Nephron progenitor cell (in vitro differentiated cells): ENCODE measurements at regions not wholly inside any gene's neighbourhood (a gene's known extent, or its start where the extent isn't known, plus 50 kb on each side); places are given as distances from the start of the nearest gene placed in this dataset.

ENCODE experiments used
- DNase-seq: peaks from one replicate; pipeline ENCODE4 v3.0.0; 2021
- H3K27ac Mint-ChIP-seq: 2 replicates; pipeline ENCODE4 v1.8.0; 2021; ENCODE audit warnings: mild to moderate bottlenecking, moderate library complexity, mixed read lengths
- H3K27me3 Mint-ChIP-seq: 2 replicates; pipeline ENCODE4 v1.8.0; 2021; ENCODE audit warnings: mild to moderate bottlenecking, low read depth, mixed read lengths; ENCODE audit not compliant: poor library complexity
- H3K36me3 Mint-ChIP-seq: 2 replicates; pipeline ENCODE4 v1.8.0; 2021; ENCODE audit warnings: low read depth, mixed read lengths
- H3K4me1 Mint-ChIP-seq: 2 replicates; pipeline ENCODE4 v1.8.0; 2021; ENCODE audit warnings: mixed read lengths
- H3K4me3 Mint-ChIP-seq: 2 replicates; pipeline ENCODE4 v1.8.0; 2021; ENCODE audit warnings: mild to moderate bottlenecking, moderate library complexity, mixed read lengths
- H3K9me3 Mint-ChIP-seq: 2 replicates; pipeline ENCODE4 v1.8.0; 2021; ENCODE audit warnings: mild to moderate bottlenecking, moderate library complexity, mixed read lengths
- CTCF ChIP-seq: fragments of 200-600 bp; sonication (generic); IDR thresholded peaks from 2 replicates; pipeline ENCODE4 v1.5.0; 2021; ENCODE audit warnings: antibody characterized with exemption

- no peak overlapping the region for H3K27ac Mint-ChIP-seq
- H3K4me3 Mint-ChIP-seq: no peak overlapping the region
- H3K27me3 Mint-ChIP-seq: no peaks in the 10 kb centered on the region
- peaks cover 16% of the 10 kb centered on the region for H3K4me1 Mint-ChIP-seq
- TF ChIP-seq CTCF: no peak
- no peaks in the 10 kb centered on the region for H3K9me3 Mint-ChIP-seq
- DNase-seq: no peak
- H3K36me3 Mint-ChIP-seq: no peaks in the 10 kb centered on the region
Measured at GRCh38 chr4:52366191-52366590, 292.9 kb downstream of the USP46 start.

- Mint-ChIP-seq H3K36me3 (no peaks in the 10 kb centered on the region), H3K4me1 (peaks cover 18% of the 10 kb centered on the region), H3K27me3 (no peaks in the 10 kb centered on the region), H3K27ac (no peak overlapping the region), H3K4me3 (no peak overlapping the region), H3K9me3 (no peaks in the 10 kb centered on the region)
- DNase-seq: no peak
- no peak for TF ChIP-seq CTCF
Measured at GRCh38 chr4:52366621-52367020, 292.5 kb downstream of the USP46 start.

GRCh38 chr4:52367282-52367830 lies 291.7 kb downstream of the USP46 start:
- H3K4me1 Mint-ChIP-seq: peaks cover 22% of the 10 kb centered on the region
- no peaks in the 10 kb centered on the region for H3K9me3 Mint-ChIP-seq
- H3K36me3 Mint-ChIP-seq: no peaks in the 10 kb centered on the region

GRCh38 chr4:52368895-52369294 lies 290.2 kb downstream of the USP46 start:
- no peak for DNase-seq

More at GRCh38 chr4:52367282-52367830, 291.7 kb downstream of the USP46 start:
- DNase-seq: no peak
- Mint-ChIP-seq H3K4me3 (no peak overlapping the region), H3K27me3 (no peaks in the 10 kb centered on the region), H3K27ac (no peak overlapping the region)
- TF ChIP-seq CTCF: no peak

GRCh38 chr4:52369649-52370048 lies 289.5 kb downstream of the USP46 start:
- no peak overlapping the region for H3K27ac Mint-ChIP-seq
- no peak for TF ChIP-seq CTCF
- H3K36me3 Mint-ChIP-seq: no peaks in the 10 kb centered on the region
- H3K9me3 Mint-ChIP-seq: no peaks in the 10 kb centered on the region
- peaks cover 21% of the 10 kb centered on the region for H3K4me1 Mint-ChIP-seq
- H3K4me3 Mint-ChIP-seq: no peak overlapping the region
- H3K27me3 Mint-ChIP-seq: no peaks in the 10 kb centered on the region
- DNase-seq: no peak

More at GRCh38 chr4:52368895-52369294, 290.2 kb downstream of the USP46 start:
- Mint-ChIP-seq H3K4me3 (no peak overlapping the region), H3K27me3 (no peaks in the 10 kb centered on the region), H3K9me3 (no peaks in the 10 kb centered on the region), H3K36me3 (no peaks in the 10 kb centered on the region), H3K4me1 (peaks cover 18% of the 10 kb centered on the region), H3K27ac (no peak overlapping the region)
- no peak for TF ChIP-seq CTCF

GRCh38 chr4:52370576-52370975 lies 288.5 kb downstream of the USP46 start:
- H3K4me3 Mint-ChIP-seq: no peak overlapping the region
- peaks cover 30% of the 10 kb centered on the region for H3K4me1 Mint-ChIP-seq
- peaks cover 3% of the 10 kb centered on the region for H3K27me3 Mint-ChIP-seq
- no peaks in the 10 kb centered on the region for H3K36me3 Mint-ChIP-seq
- H3K9me3 Mint-ChIP-seq: no peaks in the 10 kb centered on the region
- no peak for TF ChIP-seq CTCF
- H3K27ac Mint-ChIP-seq: no peak overlapping the region
- no peak for DNase-seq
